Right lobe of liver (tissue), 4 donors: ENCODE measurements at regions not wholly inside any gene's neighbourhood (a gene's known extent, or its start where the extent isn't known, plus 50 kb on each side); places are given as distances from the start of the nearest gene placed in this dataset.

Source experiments
- CTCF ChIP-seq, 4 donors: fragments of 200-600 bp in 3 of 4; fragments of 450-650 bp in 1 of 4; IDR thresholded peaks; one replicate each; pipeline versions ENCODE4 v1.5.1 to v1.8.0; 2016 to 2022; ENCODE audit warnings: antibody characterized with exemption in 4 of 4, mild to moderate bottlenecking in 2 of 4
- POLR2A ChIP-seq: fragments of 450-650 bp; IDR thresholded peaks from one replicate; pipeline ENCODE4 v1.6.1; 2017; ENCODE audit warnings: antibody characterized with exemption, mild to moderate bottlenecking
- donor health status: DM: no; HTN: no; CAD: no.
- donor health status: DM: no; HTN: no; CAD: no.
- donor health status: DM: no; HTN: yes; CAD: no.

DNA sequence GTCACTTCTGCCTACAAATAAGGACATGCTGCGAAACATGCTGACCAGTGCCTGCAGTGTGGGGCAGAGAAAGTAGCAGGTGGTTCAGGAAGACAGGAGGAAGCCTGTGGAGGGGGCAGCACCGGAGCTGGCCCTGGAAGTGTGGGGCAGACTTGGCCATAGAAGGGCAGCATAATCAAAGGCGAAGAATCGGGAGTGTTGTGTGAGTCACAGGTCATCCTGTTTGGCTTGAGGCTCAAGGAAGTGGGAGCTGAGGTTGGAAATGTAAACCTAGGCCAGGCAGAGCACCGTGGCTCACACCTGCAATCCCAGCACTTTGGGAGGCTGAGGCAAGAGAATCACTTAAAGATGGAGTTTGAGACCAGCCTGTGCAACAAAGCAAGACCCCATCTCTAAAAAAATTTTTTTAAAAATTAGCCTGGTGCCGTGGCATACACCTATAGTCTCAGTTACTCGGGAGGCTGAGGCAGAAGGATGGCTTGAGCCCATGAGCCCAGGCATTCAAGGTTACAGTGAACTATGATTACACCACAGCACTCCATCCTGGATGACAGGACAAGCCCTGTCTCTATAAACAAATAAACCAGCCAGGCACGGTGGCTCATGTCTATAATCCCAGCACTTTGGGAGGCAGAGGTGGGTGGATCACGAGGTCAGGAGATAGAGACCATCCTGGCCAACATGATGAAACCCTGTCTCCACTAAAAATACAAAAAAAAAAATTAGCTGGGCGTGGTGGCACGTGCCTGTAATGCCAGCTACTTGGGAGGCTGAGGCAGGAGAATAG is 54.0 kb downstream of the FAM43A start:
- TF ChIP-seq CTCF (IDR thresholded peaks at IDR 0.05) (no peak), POLR2A (no peak)
